ENCODE measurements at regions not wholly inside any gene's neighbourhood (a gene's known extent, or its start where the extent isn't known, plus 50 kb on each side); places are given as distances from the start of the nearest gene placed in this dataset.

DNA sequence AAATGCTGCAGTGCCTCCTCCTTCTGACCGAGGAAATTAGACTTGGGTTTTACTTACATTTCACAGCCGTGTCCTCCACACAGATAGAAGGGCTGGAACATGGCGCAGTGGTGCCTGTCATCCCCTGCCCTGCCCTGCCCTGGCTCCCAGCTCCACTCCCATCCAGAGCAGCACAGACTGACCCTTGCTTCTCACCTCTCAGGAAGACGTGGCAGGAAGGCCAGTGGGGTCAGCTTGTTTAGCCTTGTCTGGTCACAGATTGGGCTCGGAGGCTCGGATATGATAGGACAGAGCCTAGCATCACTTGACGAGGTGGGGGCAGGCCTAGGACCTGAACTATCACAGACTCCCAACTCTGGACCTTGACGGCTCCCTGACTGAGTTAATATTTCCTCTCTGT is 88.5 kb downstream of the LINGO1 start:
- Histone ChIP-seq H3K4me3 (replicated peaks; ENCODE audit: low read depth, low read length) (no peak overlapping the region), H3K36me3 (ENCODE audit: control insufficient read depth, insufficient read depth, low read length) (no peaks in the 10 kb centered on the region), H3K27me3 (replicated peaks; ENCODE audit: control insufficient read depth, insufficient read depth, low read length) (no peaks in the 10 kb centered on the region)
- no peak for DNase-seq (ENCODE audit: extremely low read depth, insufficient read length)
- TF ChIP-seq, protein P1, sequence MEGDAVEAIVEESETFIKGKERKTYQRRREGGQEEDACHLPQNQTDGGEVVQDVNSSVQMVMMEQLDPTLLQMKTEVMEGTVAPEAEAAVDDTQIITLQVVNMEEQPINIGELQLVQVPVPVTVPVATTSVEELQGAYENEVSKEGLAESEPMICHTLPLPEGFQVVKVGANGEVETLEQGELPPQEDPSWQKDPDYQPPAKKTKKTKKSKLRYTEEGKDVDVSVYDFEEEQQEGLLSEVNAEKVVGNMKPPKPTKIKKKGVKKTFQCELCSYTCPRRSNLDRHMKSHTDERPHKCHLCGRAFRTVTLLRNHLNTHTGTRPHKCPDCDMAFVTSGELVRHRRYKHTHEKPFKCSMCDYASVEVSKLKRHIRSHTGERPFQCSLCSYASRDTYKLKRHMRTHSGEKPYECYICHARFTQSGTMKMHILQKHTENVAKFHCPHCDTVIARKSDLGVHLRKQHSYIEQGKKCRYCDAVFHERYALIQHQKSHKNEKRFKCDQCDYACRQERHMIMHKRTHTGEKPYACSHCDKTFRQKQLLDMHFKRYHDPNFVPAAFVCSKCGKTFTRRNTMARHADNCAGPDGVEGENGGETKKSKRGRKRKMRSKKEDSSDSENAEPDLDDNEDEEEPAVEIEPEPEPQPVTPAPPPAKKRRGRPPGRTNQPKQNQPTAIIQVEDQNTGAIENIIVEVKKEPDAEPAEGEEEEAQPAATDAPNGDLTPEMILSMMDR (IDR thresholded peaks at IDR 0.05; ENCODE audit: insufficient read depth, low read length, poor library complexity, severe bottlenecking) = no peak

GRCh38 chr15:77543159-77543882 is 89.4 kb downstream of the LINGO1 start:
- peak; percentile 86 for DNase-seq (ENCODE audit: extremely low read depth, insufficient read length)
- Histone ChIP-seq H3K36me3 (ENCODE audit: control insufficient read depth, insufficient read depth, low read length) (no peaks in the 10 kb centered on the region), H3K27me3 (replicated peaks; ENCODE audit: control insufficient read depth, insufficient read depth, low read length) (no peaks in the 10 kb centered on the region), H3K4me3 (replicated peaks; ENCODE audit: low read depth, low read length) (peak overlapping the region; percentile 66)
- TF ChIP-seq, protein P1 (IDR thresholded peaks at IDR 0.05; ENCODE audit: insufficient read depth, low read length, poor library complexity, severe bottlenecking) = peak; percentile 98

- Histone ChIP-seq H3K27me3 (replicated peaks; ENCODE audit: control insufficient read depth, insufficient read depth, low read length) (no peaks in the 10 kb centered on the region), H3K4me3 (replicated peaks; ENCODE audit: low read depth, low read length) (peak overlapping the region; percentile 66), H3K36me3 (ENCODE audit: control insufficient read depth, insufficient read depth, low read length) (no peaks in the 10 kb centered on the region)
- no peak for DNase-seq (ENCODE audit: extremely low read depth, insufficient read length)
- TF ChIP-seq, protein P1 (IDR thresholded peaks at IDR 0.05; ENCODE audit: insufficient read depth, low read length, poor library complexity, severe bottlenecking) = no peak
Measured at GRCh38 chr15:77542491-77543001, 90.2 kb downstream of the LINGO1 start.

DNA sequence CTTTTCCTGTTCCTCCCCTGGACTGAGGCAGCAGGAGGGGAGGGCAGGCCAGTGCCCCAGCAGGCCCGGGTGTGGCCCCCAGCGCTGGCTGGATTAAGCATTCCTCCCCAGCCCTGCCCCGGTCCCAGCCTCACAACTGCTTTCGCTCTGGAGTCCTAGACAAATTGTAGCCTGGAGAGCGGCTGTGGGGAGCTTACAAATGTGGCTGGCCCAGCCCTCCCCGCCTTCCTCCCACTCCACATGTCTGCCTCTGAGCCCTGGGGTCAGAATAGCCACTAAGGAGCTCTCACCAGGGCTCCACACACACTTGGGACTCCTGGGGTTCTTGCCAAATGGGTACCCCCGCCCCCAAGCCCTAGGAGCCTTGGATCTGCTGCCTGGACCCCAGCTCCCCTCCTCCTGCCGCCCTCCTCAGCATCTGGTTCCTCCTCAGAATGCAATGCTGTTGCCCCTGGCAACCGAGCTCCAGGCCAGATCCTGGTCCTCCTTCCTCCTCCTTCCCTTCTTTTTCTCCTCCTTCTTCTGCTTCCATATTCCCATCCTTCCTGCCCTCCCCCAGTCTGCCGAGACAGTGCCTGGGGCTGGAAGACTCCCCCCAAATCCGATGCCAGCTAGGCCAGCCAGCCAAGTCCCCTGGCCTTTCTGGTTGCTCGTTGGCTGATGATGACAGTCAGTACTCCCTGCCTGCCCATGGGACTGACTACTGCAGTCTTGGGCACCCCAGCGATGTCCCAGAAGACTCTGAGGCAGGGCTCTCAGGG is 91.1 kb downstream of the LINGO1 start:
- no peaks in the 10 kb centered on the region for H3K36me3 ChIP-seq (ENCODE audit: control insufficient read depth, insufficient read depth, low read length)
- no peak for DNase-seq (ENCODE audit: extremely low read depth, insufficient read length)
- H3K27me3 ChIP-seq (replicated peaks; ENCODE audit: control insufficient read depth, insufficient read depth, low read length) = no peaks in the 10 kb centered on the region
- H3K4me3 ChIP-seq (replicated peaks; ENCODE audit: low read depth, low read length) = no peak overlapping the region
- TF ChIP-seq, protein P1 (IDR thresholded peaks at IDR 0.05; ENCODE audit: insufficient read depth, low read length, poor library complexity, severe bottlenecking) = no peak

- no peak for DNase-seq (ENCODE audit: extremely low read depth, insufficient read length)
- Histone ChIP-seq H3K36me3 (ENCODE audit: control insufficient read depth, insufficient read depth, low read length) (no peaks in the 10 kb centered on the region), H3K4me3 (replicated peaks; ENCODE audit: low read depth, low read length) (no peak overlapping the region), H3K27me3 (replicated peaks; ENCODE audit: control insufficient read depth, insufficient read depth, low read length) (no peaks in the 10 kb centered on the region)
- TF ChIP-seq, protein P1 (IDR thresholded peaks at IDR 0.05; ENCODE audit: insufficient read depth, low read length, poor library complexity, severe bottlenecking) = no peak
Measured at GRCh38 chr15:77540312-77541060, 92.2 kb downstream of the LINGO1 start.

Measured in GM06990 (cell line).